ENCODE measurements at regions not wholly inside any gene's neighbourhood (a gene's known extent, or its start where the extent isn't known, plus 50 kb on each side); places are given as distances from the start of the nearest gene placed in this dataset.
"Not testable (repeated sequence)": the region's sequence is repeated elsewhere in the genome, so short reads cannot be mapped to it uniquely, and the experiment has no call there.

DNA sequence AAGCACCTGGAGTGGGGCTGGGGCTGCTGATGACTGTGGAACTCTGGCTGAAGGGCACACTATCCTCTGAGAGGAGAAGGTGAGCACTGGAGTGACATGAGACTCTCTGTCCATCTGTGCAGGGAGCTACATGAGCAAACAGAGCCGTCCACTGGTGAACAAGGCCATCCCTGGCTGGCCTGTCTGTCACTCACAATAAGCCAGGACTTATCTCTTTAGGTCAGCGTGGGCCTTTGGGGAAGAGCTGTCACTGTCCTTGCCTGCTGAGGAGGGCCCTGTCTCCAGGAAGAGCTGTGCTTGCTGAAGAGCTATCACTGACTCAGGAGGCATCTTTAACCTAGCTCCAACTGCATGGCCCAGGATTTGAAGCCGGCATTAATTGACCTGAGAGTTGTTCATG is 82.1 kb downstream of the FOXD2 start:
- in situ Hi-C loops (cut with HindIII; ENCODE audit: low pct_ligation_motif_present, low pct_unique_long_range_greater_than_20kb, low sequenced_read_pairs) = no loop called here
- DNase-seq = no peak

DNA sequence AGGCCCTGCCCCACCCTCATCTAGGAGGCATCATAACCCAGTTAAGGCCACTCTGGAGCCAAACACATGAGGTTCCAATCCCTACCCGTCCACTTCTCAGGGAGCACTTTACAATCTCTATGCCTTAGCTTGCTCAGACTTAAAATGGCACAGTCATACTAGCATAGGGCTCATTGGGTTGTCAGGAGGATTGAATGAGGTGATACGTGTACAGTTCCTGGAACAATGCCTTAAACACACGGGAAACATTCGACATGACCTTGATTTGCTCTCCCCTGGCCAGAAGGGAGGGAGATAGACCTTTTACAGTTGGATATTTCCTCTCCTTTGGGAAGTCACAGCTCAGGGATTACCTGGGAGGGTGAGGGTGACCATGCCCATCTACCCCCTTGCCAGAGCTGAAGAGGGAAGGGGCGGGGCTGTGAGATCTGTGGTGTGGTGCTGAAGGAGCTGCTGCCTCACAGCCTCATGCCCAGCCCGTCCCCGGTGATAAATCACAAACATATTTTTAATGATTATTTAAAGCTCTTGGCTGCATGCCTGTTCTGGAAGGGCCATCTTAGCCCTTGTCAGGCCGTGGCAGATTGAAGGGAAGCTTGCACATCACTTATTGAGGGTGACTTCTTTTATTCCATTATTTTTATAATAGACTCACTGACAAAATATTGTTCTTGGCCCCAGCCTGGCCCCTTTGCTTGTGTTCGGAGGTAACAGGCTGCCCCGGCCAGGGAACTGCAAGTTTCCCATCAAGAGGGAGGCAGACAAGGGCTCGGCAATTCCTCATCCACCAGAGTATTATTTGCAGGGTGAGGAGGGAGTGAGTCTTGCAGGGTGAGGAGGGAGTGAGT is 83.4 kb downstream of the FOXD2 start:
- in situ Hi-C loops (cut with HindIII; ENCODE audit: low pct_ligation_motif_present, low pct_unique_long_range_greater_than_20kb, low sequenced_read_pairs) = no loop called here
- DNase-seq = no peak

DNA sequence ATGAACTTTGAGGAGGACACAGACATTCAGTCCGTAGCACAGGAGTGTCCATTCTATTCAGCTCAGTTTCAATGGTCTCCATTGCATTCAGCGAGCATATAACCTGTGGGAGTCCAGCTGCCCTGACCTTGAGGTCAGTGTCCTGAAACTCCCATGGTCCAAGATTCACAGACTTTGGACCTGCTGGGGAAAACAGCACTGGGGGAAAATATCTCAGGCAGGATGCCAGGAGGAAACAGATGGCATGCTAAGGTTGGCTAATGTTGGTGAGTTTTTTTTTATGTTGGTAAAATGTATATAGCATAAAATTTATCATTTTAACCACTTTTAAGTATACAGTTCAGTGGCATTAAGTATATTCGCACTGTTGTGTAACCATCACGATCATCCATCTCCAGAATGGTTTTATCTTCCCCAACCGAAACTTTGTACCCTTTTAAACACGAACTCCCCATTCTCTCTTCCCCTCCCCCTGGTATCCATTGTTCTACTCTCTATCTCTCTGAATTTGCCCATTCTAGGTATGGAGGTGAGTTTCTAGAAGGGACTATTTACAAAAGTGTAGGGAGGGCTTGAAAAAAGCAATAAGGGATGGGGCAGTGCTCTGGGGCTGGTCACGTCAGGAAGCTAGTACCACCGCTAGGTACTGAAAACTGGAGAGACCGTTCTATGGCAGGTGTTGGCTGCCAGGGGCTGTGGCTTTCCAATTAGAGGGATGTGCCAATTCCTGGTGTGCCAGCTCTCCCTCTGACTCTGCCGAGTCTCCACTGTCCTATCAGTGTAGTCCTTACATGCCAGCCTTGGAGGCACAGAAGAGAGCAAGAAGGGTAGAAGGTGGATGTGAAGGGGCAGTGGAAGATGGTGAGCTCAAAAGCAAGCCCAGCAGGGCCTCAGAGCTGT is 85.3 kb downstream of the FOXD2 start:
- in situ Hi-C loops (cut with HindIII; ENCODE audit: low pct_ligation_motif_present, low pct_unique_long_range_greater_than_20kb, low sequenced_read_pairs) = no loop called here

DNA sequence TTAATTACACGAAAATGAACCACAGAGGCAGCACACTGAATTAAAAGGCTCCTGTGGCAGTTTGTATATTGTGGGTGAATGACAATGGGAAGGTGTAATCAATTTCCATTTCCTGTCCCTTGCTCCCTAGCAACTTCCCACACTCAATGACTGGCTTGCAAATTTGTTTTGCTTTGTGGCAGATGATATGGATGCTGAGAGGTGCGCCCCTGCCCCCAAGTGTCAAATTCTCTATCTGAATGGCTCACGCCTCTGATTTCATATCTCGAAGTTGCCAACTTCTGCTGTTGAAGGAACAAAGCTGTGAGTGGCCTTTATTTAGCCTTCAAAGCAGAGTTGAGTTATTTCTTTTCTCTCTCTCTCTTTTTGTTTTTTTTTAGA is 86.0 kb downstream of the FOXD2 start:
- in situ Hi-C loops (cut with HindIII; ENCODE audit: low pct_ligation_motif_present, low pct_unique_long_range_greater_than_20kb, low sequenced_read_pairs) = no loop called here
- no peak for DNase-seq

More for the DNA sequence above, 85.3 kb downstream of the FOXD2 start:
- no peak for DNase-seq

DNA sequence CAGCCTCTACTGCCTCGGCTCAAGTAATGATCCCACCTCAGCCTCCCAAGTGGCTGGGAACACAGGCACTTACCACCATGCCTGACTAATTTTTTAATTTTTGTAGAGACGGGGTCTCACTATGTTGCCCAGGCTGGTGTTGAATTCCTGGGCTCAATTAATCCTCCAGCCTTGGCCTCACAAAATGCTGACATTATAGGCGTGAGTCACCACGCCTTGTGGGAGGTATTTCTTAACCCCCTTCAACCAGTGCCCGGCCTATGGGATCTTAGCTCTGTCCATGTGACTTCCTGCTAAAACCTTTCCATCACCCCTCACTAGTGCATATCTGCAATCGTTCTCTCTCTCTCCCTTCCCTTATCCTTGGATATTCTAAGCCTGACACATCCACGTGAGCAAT is 86.4 kb downstream of the FOXD2 start:
- in situ Hi-C loops (cut with HindIII; ENCODE audit: low pct_ligation_motif_present, low pct_unique_long_range_greater_than_20kb, low sequenced_read_pairs) = no loop called here

DNA sequence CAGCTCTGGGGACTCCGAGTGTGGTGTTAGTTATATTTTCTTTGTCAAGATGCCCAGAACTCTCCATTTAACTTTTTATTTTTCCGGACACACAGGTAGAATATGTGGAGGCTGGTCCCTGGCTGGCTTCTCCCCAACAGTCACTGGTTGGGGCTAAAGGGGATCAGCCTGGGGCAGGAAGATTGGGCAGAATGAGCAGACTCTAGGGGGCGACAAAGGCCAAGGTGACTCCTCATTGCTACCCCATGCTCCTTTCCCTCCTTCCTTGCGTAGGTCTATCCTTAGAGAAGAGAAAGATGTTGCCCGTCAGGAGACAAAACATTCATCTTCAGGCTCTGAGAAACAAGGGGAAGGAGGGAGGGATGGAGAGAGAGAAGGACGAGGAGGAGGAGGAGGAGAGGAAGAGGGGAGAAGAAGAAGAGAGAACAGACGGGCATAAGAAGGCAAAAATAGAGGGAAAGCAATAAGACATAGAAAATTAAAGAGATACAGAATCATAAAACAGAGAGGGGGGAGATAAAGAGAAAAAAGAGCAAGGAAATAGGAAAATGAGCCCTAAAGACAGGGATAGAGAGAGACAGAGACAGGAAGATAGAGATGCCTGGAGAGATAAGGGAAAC is 89.9 kb downstream of the FOXD2 start:
- DNase-seq = peak; percentile 27
- in situ Hi-C loops (cut with HindIII; ENCODE audit: low pct_ligation_motif_present, low pct_unique_long_range_greater_than_20kb, low sequenced_read_pairs) = no loop called here

More for the DNA sequence above, 86.4 kb downstream of the FOXD2 start:
- no peak for DNase-seq

DNA sequence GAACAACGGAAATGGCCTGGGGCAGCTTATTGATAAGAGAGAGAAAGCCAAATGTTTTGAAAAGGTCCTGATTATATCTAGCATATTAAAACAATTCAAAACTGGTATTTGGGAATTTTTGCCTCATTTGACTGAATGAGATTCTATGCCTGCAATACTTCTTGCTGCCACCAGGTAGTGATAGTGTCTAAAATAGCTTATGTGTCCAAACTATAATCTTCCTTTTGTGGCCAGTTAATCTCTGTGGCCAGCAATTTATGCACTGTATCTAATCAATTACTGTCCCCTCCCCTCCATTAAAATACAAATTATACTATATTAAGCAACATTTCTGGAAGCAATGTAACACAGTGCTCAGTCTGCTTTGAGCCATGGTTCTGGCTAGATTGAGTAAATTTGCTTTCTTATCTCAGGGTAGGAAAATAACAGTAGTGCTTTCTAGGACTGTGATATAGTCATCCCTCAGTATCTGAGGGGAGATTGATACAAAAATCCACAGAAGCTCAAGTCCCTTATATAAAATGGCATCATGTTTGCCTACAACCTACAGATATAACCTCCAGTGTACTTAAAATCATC is 91.8 kb downstream of the FOXD2 start:
- peak; percentile 9 for DNase-seq
- in situ Hi-C loops (cut with HindIII; ENCODE audit: low pct_ligation_motif_present, low pct_unique_long_range_greater_than_20kb, low sequenced_read_pairs) = no loop called here

DNA sequence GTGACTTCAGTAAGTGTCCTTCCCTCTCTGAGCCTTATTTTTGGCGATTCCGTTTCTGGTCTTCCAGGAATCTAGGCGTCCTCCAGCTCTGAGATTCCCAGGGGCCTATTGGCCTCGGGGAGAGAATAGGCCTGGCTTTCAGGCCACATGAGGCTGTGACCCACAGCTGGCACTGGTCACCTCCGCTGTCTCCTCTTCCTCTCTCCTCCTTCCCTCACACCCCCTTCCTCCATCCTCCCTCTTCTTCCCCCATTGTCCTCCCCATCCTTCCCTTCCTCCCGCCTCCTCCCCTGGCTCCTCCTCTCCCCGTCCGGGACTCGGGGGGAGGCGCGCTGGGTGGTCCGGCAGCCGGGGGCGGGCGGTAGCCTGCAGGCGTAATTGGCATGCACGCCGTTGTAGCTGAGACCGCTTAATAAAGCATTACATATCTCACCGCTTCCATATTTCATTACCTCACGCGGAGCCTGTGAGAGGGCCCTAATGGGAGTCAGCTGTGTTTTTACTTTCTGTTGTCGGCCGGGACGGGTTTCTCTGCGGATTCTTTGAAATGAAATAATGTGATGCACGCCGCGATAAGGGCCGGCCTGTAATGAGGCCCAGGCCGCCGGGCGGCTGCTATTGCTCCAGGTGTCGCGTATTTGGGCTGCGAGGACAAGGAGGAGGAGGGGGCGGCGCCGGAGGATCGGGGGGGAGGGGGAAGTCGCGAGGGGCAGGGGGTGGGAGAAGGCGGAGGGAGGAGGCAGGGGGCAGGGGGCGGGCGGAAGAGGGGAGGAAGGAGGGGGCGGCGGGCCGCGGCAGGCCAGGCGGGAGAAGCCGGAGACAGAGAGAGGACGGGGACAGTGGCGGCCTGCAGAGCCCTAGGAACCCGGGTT is 95.3 kb downstream of the FOXD2 start:
- DNase-seq = peak; percentile 13
- in situ Hi-C loops (cut with HindIII; ENCODE audit: low pct_ligation_motif_present, low pct_unique_long_range_greater_than_20kb, low sequenced_read_pairs) = no loop called here

DNA sequence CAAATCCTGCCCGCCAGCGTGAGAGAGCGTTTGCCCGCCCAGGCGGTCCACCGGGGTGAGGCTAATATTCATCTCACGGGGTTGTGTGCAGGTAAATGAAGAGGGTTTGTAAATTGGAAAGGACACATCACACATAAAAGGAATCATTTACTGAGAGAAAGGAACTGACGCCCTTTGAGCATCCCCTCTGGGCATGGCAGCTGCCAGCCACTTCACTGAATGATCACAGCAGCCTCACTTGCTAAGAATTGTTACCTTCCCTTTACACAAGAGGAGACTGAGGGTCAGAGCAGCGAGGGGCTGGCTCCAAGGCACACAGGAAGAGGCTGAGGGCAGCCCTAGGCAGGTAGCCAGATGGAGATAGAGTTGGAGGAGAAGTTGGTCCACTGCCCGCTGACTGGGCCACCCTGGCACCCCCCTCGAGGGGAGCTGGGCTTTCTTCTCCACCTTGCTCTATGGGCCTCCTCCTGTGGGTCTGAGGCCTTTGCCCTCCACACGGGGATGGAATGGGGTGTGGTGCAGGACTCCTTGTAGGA is 96.0 kb downstream of the FOXD2 start:
- no peak for DNase-seq
- in situ Hi-C loops (cut with HindIII; ENCODE audit: low pct_ligation_motif_present, low pct_unique_long_range_greater_than_20kb, low sequenced_read_pairs) = no loop called here

DNA sequence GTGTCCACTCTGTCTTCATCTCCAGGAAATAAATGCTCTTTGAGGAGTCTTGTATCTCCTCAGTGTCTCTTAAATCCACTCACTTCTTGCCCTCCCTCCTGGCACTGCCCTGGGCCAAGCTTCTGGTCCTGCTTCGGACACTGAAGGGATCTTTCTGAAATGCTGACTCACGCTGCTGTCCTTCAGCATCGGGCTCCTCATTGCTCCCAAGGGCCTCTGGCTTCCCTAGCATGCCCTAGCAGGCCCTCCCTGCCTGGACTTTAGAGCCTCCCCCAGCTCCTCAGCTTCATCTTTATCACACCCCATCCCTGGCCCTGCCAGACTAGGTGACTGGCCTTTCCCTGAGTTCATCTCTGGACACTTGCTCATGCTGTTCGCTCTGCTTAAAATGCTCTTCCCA is 96.6 kb downstream of the FOXD2 start:
- in situ Hi-C loops (cut with HindIII; ENCODE audit: low pct_ligation_motif_present, low pct_unique_long_range_greater_than_20kb, low sequenced_read_pairs) = no loop called here
- no peak for DNase-seq

DNA sequence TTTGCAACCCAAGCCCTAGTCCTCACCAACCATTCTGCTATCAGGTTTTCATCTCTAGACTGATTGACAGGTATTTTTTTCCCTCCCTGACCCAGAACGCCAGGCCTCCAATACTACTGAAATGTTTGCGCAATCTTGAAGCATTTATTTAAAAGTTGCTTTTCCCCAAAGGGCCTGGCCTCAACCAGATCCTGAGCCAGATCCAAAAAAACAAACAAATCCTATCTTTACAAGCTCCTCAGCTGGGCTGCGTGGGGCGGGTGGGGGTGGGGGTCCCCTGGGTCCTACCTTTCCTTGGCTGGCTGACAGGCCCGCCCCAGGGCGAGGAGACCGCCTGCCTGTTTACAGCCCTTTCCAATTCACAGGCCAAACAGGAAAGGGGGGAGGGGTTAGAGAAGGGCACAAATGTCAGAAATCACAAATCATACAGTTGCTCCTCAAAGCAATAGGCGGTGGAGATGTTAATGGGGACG is 98.8 kb downstream of the FOXD2 start:
- in situ Hi-C loops (cut with HindIII; ENCODE audit: low pct_ligation_motif_present, low pct_unique_long_range_greater_than_20kb, low sequenced_read_pairs) = no loop called here
- DNase-seq = no peak

DNA sequence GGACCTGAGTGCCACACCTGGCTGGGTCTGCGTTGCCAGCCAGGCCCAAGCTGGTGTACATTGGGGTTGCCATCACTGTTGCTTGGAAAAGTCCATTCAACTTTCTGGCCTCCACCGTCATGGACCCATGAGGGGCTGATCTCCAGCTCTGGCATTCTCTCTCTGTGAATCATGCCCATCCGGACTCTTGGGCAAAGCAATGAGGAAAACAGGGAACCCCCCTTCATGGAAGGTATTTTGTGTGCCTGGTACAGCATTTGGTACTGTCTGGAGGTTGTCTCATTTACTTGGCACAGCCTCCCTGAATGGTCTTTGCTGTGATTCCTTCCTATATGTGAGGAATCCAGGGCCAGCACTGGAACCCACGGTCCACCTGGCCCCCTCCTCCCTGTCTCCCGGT is 99.4 kb downstream of the FOXD2 start:
- no peak for DNase-seq
- in situ Hi-C loops (cut with HindIII; ENCODE audit: low pct_ligation_motif_present, low pct_unique_long_range_greater_than_20kb, low sequenced_read_pairs) = no loop called here

DNA sequence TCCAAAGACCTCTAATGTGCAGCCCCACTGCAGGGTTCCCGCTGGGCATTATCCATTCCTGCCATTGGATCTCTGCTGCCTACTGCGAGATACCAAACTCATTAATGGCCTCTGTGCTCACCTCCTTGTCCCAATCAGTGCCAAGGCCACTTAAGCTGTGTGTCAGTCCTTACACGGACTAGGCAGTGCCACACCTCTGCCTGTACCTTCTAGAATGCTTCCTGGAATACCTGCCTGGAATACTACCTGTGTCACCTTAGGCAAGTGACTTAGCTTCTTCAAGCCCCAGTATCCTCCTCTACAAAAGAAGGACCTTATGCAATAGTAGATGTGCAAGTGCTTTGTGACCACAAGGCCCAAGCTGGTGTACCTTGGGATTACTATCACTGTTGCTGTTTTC is 100.1 kb downstream of the FOXD2 start:
- no peak for DNase-seq
- in situ Hi-C loops (cut with HindIII; ENCODE audit: low pct_ligation_motif_present, low pct_unique_long_range_greater_than_20kb, low sequenced_read_pairs) = no loop called here

DNA sequence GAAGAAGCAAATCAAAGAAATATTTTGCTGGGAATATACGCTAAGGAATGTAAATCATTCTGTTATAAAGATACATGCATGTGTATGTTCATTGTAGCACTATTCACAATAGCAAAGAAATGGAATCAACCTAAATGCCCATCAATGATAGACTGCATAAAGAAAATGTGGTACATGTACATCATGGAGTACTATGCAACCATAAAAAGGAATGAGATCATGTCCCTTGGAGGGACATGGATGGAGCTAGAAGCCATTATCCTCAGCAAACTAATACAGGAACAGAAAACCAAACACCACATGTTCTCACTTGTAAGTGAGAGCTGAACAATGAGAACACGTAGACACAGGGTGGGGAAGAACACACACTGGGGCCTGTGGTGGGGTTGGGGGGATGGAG is 100.7 kb downstream of the FOXD2 start:
- in situ Hi-C loops (cut with HindIII; ENCODE audit: low pct_ligation_motif_present, low pct_unique_long_range_greater_than_20kb, low sequenced_read_pairs); DNase-seq: not testable (repeated sequence)

DNA sequence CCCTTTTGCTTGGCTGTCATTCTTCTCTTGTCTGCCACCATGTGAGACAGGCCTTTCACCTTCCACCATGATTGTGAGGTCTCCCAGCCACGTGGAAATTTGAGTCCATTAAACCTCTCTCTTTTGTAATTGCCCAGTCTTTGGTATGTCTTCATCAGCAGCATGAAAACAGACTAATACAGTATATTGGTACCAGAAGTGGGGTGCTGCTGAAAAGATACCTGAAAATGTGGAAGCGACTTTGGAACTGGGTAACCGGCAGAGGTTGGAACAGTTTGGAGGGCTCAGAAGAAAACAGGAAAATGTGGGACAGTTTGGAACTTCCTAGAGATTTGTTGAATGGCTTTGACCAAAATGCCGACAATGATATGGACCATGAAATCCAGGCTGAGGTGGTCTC is 103.9 kb downstream of the FOXD2 start:
- in situ Hi-C loops (cut with HindIII; ENCODE audit: low pct_ligation_motif_present, low pct_unique_long_range_greater_than_20kb, low sequenced_read_pairs); DNase-seq: not testable (repeated sequence)

DNA sequence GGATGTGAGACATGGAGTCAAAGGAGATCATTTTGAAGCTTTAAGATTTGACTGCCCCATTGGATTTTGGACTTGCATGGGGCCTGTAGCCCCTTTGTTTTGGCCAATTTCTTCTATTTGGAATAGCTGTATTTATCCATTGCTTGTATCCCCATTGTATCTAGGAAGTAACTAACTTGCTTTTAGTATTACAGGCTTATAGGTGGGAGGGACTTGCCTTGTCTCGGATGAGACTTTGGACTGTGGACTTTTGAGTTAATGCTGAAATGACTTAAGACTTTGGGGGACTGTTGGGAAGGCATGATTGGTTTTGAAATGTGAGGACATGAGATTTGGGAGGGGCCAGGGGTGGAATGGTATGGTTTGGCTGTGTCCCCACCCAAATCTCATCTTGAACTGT is 105.2 kb downstream of the FOXD2 start:
- in situ Hi-C loops (cut with HindIII; ENCODE audit: low pct_ligation_motif_present, low pct_unique_long_range_greater_than_20kb, low sequenced_read_pairs); DNase-seq: not testable (repeated sequence)

DNA sequence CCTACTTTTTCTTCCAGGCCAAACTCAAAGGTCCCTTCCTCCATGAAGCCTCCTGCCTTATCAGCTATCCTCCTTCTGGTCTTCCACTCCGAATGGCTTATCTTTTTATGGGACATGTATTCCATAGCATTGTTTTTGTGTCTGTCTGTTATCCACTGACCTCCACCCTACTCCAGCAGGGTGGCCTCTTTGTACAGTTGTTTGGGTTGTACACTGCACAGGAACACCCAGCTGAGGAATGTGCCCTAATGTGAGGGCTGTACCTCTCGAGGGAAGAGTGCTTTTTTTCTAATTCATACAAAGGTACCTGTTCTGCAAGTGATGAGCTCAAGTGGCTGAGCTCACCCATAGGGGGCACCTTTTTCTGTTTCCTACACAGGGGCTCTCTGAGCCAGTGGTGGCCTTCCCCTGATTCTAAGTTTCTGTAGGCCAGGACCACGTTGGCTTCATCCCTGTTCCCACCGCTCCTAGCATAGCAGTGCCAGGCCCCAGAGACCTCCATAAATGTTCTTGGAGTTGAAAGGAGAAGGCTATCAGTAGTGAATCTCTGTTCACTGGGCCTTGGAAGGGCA is 108.2 kb downstream of the FOXD2 start:
- no peak for DNase-seq
- in situ Hi-C loops (cut with HindIII; ENCODE audit: low pct_ligation_motif_present, low pct_unique_long_range_greater_than_20kb, low sequenced_read_pairs) = no loop called here
